Brain microvascular endothelial cell (primary cell): ENCODE measurements at regions not wholly inside any gene's neighbourhood (a gene's known extent, or its start where the extent isn't known, plus 50 kb on each side); places are given as distances from the start of the nearest gene placed in this dataset.

Experiments
- DNase-seq: peaks from one replicate; pipeline ENCODE4 v3.0.0-alpha.2; 2020
- H3K27ac ChIP-seq: fragments of 250-450 bp; sonication (Bioruptor Pico); 2 replicates; pipeline ENCODE4 v1.5.1; 2020; ENCODE audit warnings: mild to moderate bottlenecking, moderate library complexity
- H3K27me3 ChIP-seq: fragments of 250-450 bp; sonication (Bioruptor Pico); replicated peaks from 2 replicates; pipeline ENCODE4 v1.5.1; 2020; ENCODE audit warnings: mild to moderate bottlenecking
- H3K36me3 ChIP-seq: fragments of 250-450 bp; sonication (Bioruptor Pico); replicated peaks from 2 replicates; pipeline ENCODE4 v1.5.1; 2020; ENCODE audit warnings: mild to moderate bottlenecking
- H3K4me3 ChIP-seq: 2 replicates; pipeline ENCODE4 v1.5.1; 2011; ENCODE audit warnings: low read depth, mild to moderate bottlenecking, control low read depth, low read length, moderate library complexity
- CTCF ChIP-seq: IDR thresholded peaks from 2 replicates; pipeline ENCODE4 v1.5.1; 2011; ENCODE audit warnings: low read depth, mild to moderate bottlenecking, moderate library complexity, low read length, control low read depth, inconsistent platforms; ENCODE audit errors: missing control alignments
- in situ Hi-C: cut with HindIII; loops from 2 replicates; pipeline ENCODE4 v1.10.0; 2017; ENCODE audit warnings: low sequenced_read_pairs, low pct_ligation_motif_present

GRCh38 chr15:69644876-69645275, 192.3 kb downstream of the RPLP1 start:
- TF ChIP-seq CTCF, result no peak
- DNase-seq, result no peak
- in situ Hi-C loops, result no loop called here
- no peaks in the 10 kb centered on the region for H3K36me3 ChIP-seq
- H3K27me3 ChIP-seq, result peaks cover 31% of the 10 kb centered on the region
- no peak overlapping the region for H3K27ac ChIP-seq
- H3K4me3 ChIP-seq, result no peak overlapping the region

- H3K27me3 ChIP-seq, result peaks cover 35% of the 10 kb centered on the region
- no peaks in the 10 kb centered on the region for H3K36me3 ChIP-seq
- in situ Hi-C loops, result no loop called here
- H3K4me3 ChIP-seq, result no peak overlapping the region
- TF ChIP-seq CTCF, result no peak
- no peak overlapping the region for H3K27ac ChIP-seq
- DNase-seq, result no peak
Observed at GRCh38 chr15:69647142-69647513, 194.5 kb downstream of the RPLP1 start.

- Histone ChIP-seq H3K27me3 (peaks cover 35% of the 10 kb centered on the region), H3K27ac (no peak overlapping the region)
- in situ Hi-C loops, result no loop called here
Observed at GRCh38 chr15:69648212-69648611, 195.6 kb downstream of the RPLP1 start.

GRCh38 chr15:69648775-69649735, 196.4 kb downstream of the RPLP1 start:
- TF ChIP-seq CTCF, result no peak
- H3K27me3 ChIP-seq, result peaks cover 37% of the 10 kb centered on the region
- in situ Hi-C loops, result no loop called here
- DNase-seq, result no peak
- no peak overlapping the region for H3K27ac ChIP-seq
- H3K4me3 ChIP-seq, result no peak overlapping the region
- H3K36me3 ChIP-seq, result no peaks in the 10 kb centered on the region

More at GRCh38 chr15:69648212-69648611, 195.6 kb downstream of the RPLP1 start:
- TF ChIP-seq CTCF, result no peak
- H3K4me3 ChIP-seq, result no peak overlapping the region
- no peaks in the 10 kb centered on the region for H3K36me3 ChIP-seq
- DNase-seq, result no peak

GRCh38 chr15:69652293-69652692, 199.7 kb downstream of the RPLP1 start:
- H3K27ac ChIP-seq, result no peak overlapping the region
- H3K4me3 ChIP-seq, result no peak overlapping the region
- H3K27me3 ChIP-seq, result peaks cover 27% of the 10 kb centered on the region
- in situ Hi-C loops, result no loop called here
- H3K36me3 ChIP-seq, result no peaks in the 10 kb centered on the region
- no peak for TF ChIP-seq CTCF
- no peak for DNase-seq
